SK-N-SH (cell line): ENCODE measurements at regions not wholly inside any gene's neighbourhood (a gene's known extent, or its start where the extent isn't known, plus 50 kb on each side); places are given as distances from the start of the nearest gene placed in this dataset.

Experiments
- CTCF ChIA-PET: fragments of 300-600, 350-600 bp; formaldehyde crosslinking; extraction: SDS; loops from one replicate; lab custom pipeline; 2021; lab: Yijun Ruan, JAX
- POLR2A ChIA-PET: fragments of 350-600 bp; sonication (Branson Sonifier 250); formaldehyde crosslinking; extraction: SDS; loops from one replicate; lab custom pipeline; 2020; ENCODE audit warnings: antibody characterized with exemption, inconsistent platforms; lab: Yijun Ruan, JAX
- DNase-seq: peaks from one replicate; pipeline ENCODE4 v3.0.0; 2012
- H2AFZ ChIP-seq: fragments of 200-600 bp; sonication (generic); 2 replicates; pipeline ENCODE4 v1.8.1; 2016; ENCODE audit warnings: antibody characterized with exemption, mild to moderate bottlenecking, low read depth
- H3F3A ChIP-seq: fragments of 200-600 bp; sonication (generic); replicated peaks from 2 replicates; pipeline ENCODE3; 2016; ENCODE audit warnings: antibody characterized with exemption, mild to moderate bottlenecking; ENCODE audit not compliant: insufficient read depth
- H3K27ac ChIP-seq, 2 experiments: fragments of 200-500 bp in 1 of 2; fragments of 200-600 bp in 1 of 2; sonication (Bioruptor generic) in 1 of 2; sonication (generic), shearing (Covaris generic) in 1 of 2; 2 replicates each; pipeline versions ENCODE4 v1.5.1 to v1.6.1; 2014 to 2016; ENCODE audit warnings: low read depth in 2 of 2, inconsistent platforms in 1 of 2, low read length in 1 of 2, mild to moderate bottlenecking in 1 of 2, mixed read lengths in 1 of 2
- H3K27me3 ChIP-seq: fragments of 200-600 bp; sonication (generic), shearing (Covaris generic); 2 replicates; pipeline ENCODE4 v1.6.1; 2016; ENCODE audit warnings: mixed run types; ENCODE audit not compliant: insufficient read depth
- H3K36me3 ChIP-seq, 2 experiments: fragments of 200-500 bp in 1 of 2; fragments of 200-600 bp in 1 of 2; sonication (Bioruptor generic) in 1 of 2; sonication (generic) in 1 of 2; replicated peaks in 1 of 2; 2 replicates each; pipeline versions ENCODE3 to v1.5.1; 2014 to 2016; ENCODE audit warnings: low read length in 1 of 2, mild to moderate bottlenecking in 1 of 2; ENCODE audit not compliant: insufficient read depth in 2 of 2, control insufficient read depth in 1 of 2
- H3K4me1 ChIP-seq, 2 experiments: fragments of 200-500 bp in 1 of 2; fragments of 200-600 bp in 1 of 2; sonication (Bioruptor generic) in 1 of 2; sonication (generic), shearing (Covaris generic) in 1 of 2; 2 replicates each; pipeline versions ENCODE4 v1.5.1 to v1.6.1; 2014 to 2016; ENCODE audit warnings: low read depth in 1 of 2, low read length in 1 of 2, mixed run types in 1 of 2; ENCODE audit not compliant: insufficient read depth in 2 of 2, control insufficient read depth in 1 of 2
- H3K4me2 ChIP-seq: fragments of 200-600 bp; sonication (generic), shearing (Covaris generic); 2 replicates; pipeline ENCODE4 v1.6.1; 2017; ENCODE audit warnings: mixed run types
- H3K4me3 ChIP-seq, 2 experiments: fragments of 200-500 bp in 1 of 2; fragments of 200-600 bp in 1 of 2; sonication (Bioruptor generic) in 1 of 2; sonication (generic), shearing (Covaris generic) in 1 of 2; 2 replicates each; pipeline versions ENCODE4 v1.5.1 to v1.8.1; 2014 to 2016; ENCODE audit warnings: low read depth in 2 of 2, inconsistent platforms in 1 of 2, low read length in 1 of 2, mild to moderate bottlenecking in 1 of 2, mixed read lengths in 1 of 2, moderate library complexity in 1 of 2
- H3K79me2 ChIP-seq: fragments of 200-600 bp; sonication (generic); 2 replicates; pipeline ENCODE4 v1.8.1; 2017; ENCODE audit warnings: mild to moderate bottlenecking; ENCODE audit not compliant: insufficient read depth
- H3K9ac ChIP-seq: fragments of 200-600 bp; sonication (generic); 2 replicates; pipeline ENCODE4 v1.6.1; 2017; ENCODE audit warnings: mixed run types
- H3K9me2 ChIP-seq: fragments of 200-600 bp; sonication (generic); 2 replicates; pipeline ENCODE4 v1.6.1; 2017; ENCODE audit warnings: mixed run types
- H3K9me3 ChIP-seq: fragments of 200-600 bp; sonication (generic); 2 replicates; pipeline ENCODE4 v1.6.1; 2017; ENCODE audit warnings: mixed run types, mild to moderate bottlenecking, moderate library complexity
- H4K20me1 ChIP-seq: fragments of 200-600 bp; sonication (generic); 2 replicates; pipeline ENCODE4 v1.6.1; 2017; ENCODE audit warnings: mild to moderate bottlenecking, mixed run types; ENCODE audit not compliant: insufficient read depth
- CTCF ChIP-seq: fragments of 200-600 bp; sonication (generic); IDR thresholded peaks from 2 replicates; pipeline ENCODE4 v1.6.1; 2017; ENCODE audit warnings: antibody characterized with exemption, mild to moderate bottlenecking, moderate library complexity
- ELF1 ChIP-seq: IDR thresholded peaks from 2 replicates; pipeline ENCODE4 v1.4.0; 2012
- EP300 ChIP-seq, 2 experiments: IDR thresholded peaks; 2 replicates each; pipeline versions ENCODE4 v1.4.0 to v1.6.1; 2012; ENCODE audit warnings: borderline replicate concordance in 1 of 2, low read depth in 1 of 2, low read length in 1 of 2
- EZH2phosphoT487 ChIP-seq: fragments of 200-600 bp; sonication (generic); IDR thresholded peaks from 2 replicates; pipeline ENCODE4 v1.6.1; 2017; ENCODE audit warnings: low read depth, mixed run types, mild to moderate bottlenecking, antibody characterized with exemption, moderate library complexity, borderline replicate concordance
- FOXM1 ChIP-seq: IDR thresholded peaks from 2 replicates; pipeline ENCODE4 v1.4.0; 2012; ENCODE audit warnings: low read depth, mild to moderate bottlenecking
- GATA2 ChIP-seq: sonication (generic); formaldehyde crosslinking; IDR thresholded peaks from 2 replicates; pipeline ENCODE4 v1.5.0; 2020; ENCODE audit warnings: mild to moderate bottlenecking, missing genetic modification reagents
- IRF3 ChIP-seq: fragments of 150-350 bp; IDR thresholded peaks from 2 replicates; pipeline ENCODE4 v1.6.1; 2016; ENCODE audit warnings: mild to moderate bottlenecking, low read depth, low read length
- JUND ChIP-seq: IDR thresholded peaks from 2 replicates; pipeline ENCODE4 v1.4.0; 2012
- MAX ChIP-seq: IDR thresholded peaks from 2 replicates; pipeline ENCODE4 v1.4.0; 2012; ENCODE audit warnings: low read depth
- MEF2A ChIP-seq: IDR thresholded peaks from 2 replicates; pipeline ENCODE4 v1.4.0; 2012; ENCODE audit warnings: low read depth, borderline replicate concordance
- MXI1 ChIP-seq: IDR thresholded peaks from 2 replicates; pipeline ENCODE4 v1.6.1; 2012; ENCODE audit warnings: mild to moderate bottlenecking, low read depth, low read length, improper control_type of control experiment
- NFIC ChIP-seq: IDR thresholded peaks from 2 replicates; pipeline ENCODE4 v1.4.0; 2012; ENCODE audit warnings: borderline replicate concordance
- PBX3 ChIP-seq: IDR thresholded peaks from 2 replicates; pipeline ENCODE4; 2012
- POLR2AphosphoS5 ChIP-seq: IDR thresholded peaks from 2 replicates; pipeline ENCODE4 v1.6.1; 2012; ENCODE audit warnings: low read depth, low read length
- RAD21 ChIP-seq: IDR thresholded peaks from 2 replicates; pipeline ENCODE4 v1.6.1; 2012; ENCODE audit warnings: mild to moderate bottlenecking, low read length
- SIN3A ChIP-seq: IDR thresholded peaks from 2 replicates; pipeline ENCODE4 v1.6.1; 2012; ENCODE audit warnings: low read depth, mild to moderate bottlenecking, low read length, moderate library complexity, borderline replicate concordance
- SMC3 ChIP-seq: IDR thresholded peaks from 2 replicates; pipeline ENCODE4 v1.6.1; 2012; ENCODE audit warnings: low read depth, low read length, improper control_type of control experiment
- TAF1 ChIP-seq: IDR thresholded peaks from 2 replicates; pipeline ENCODE4 v1.6.1; 2012; ENCODE audit warnings: low read depth, mild to moderate bottlenecking, low read length, moderate library complexity, borderline replicate concordance
- TEAD4 ChIP-seq: IDR thresholded peaks from 2 replicates; pipeline ENCODE4 v1.4.0; 2012; ENCODE audit warnings: mild to moderate bottlenecking, borderline replicate concordance; ENCODE audit not compliant: insufficient read depth
- USF2 ChIP-seq: fragments of 150-350 bp; IDR thresholded peaks from 2 replicates; pipeline ENCODE4 v1.6.1; 2017; ENCODE audit warnings: antibody characterized with exemption, low read length, low read depth, borderline replicate concordance
- YY1 ChIP-seq: IDR thresholded peaks from 2 replicates; pipeline ENCODE4 v1.4.0; 2012; ENCODE audit warnings: low read depth, mild to moderate bottlenecking
- WGBS: methylation state at CpG from one replicate; pipeline ENCODE4 v1.1.6; 2017; ENCODE audit warnings: low lambda C conversion rate; 5-methylcytosine and 5-hydroxymethylcytosine counted together

GRCh38 chr11:134687548-134687947 is 275.5 kb upstream of the B3GAT1 start:
- H4K20me1 ChIP-seq, result no peaks in the 10 kb centered on the region
- H3K4me2 ChIP-seq, result no peak overlapping the region
- H3K9me3 ChIP-seq, result no peaks in the 10 kb centered on the region
- ChIA-PET POLR2A (no interaction called here), CTCF (interaction anchor here (1.7 to 2.1 kb wide), 2 partner anchors 10 to 13 kb away, joined by 4 to 7 read pairs; no protein-coding TSS in a partner anchor)
- 15% methylated on average over 2 of the region's 2 CpGs for WGBS
- H2AFZ ChIP-seq, result no peak overlapping the region
- no peak overlapping the region for H3K9ac ChIP-seq
- no peaks in the 10 kb centered on the region for H3K27me3 ChIP-seq
- no peaks in the 10 kb centered on the region for H3K36me3 ChIP-seq
- H3K27ac ChIP-seq, result no peak overlapping the region
- H3K4me3 ChIP-seq, result no peak overlapping the region
- TF ChIP-seq EZH2phosphoT487 (no peak), IRF3 (no peak), MEF2A (no peak), MAX (no peak), EP300 (IDR thresholded peaks at IDR 0.05; ENCODE audit: borderline replicate concordance in 1 of 2, low read depth in 1 of 2, low read length in 1 of 2) (no peak), SMC3 (no peak), SIN3A (no peak), TEAD4 (no peak), TAF1 (no peak), MXI1 (no peak), CTCF (no peak), ELF1 (no peak)
- no peaks in the 10 kb centered on the region for H3F3A ChIP-seq
- H3K79me2 ChIP-seq, result no peaks in the 10 kb centered on the region
- no peaks in the 10 kb centered on the region for H3K9me2 ChIP-seq
- peaks cover 0 to 9% of the 10 kb centered on the region in 2 experiments; a peak in 1 of 4 replicates for H3K4me1 ChIP-seq
- no peak for DNase-seq

- no peak overlapping the region for H3K27ac ChIP-seq
- H3K79me2 ChIP-seq, result no peaks in the 10 kb centered on the region
- H3K9me2 ChIP-seq, result no peaks in the 10 kb centered on the region
- peaks cover 0 to 9% of the 10 kb centered on the region in 2 experiments; a peak in 1 of 4 replicates for H3K4me1 ChIP-seq
- no peak overlapping the region for H3K4me3 ChIP-seq
- no peaks in the 10 kb centered on the region for H3K27me3 ChIP-seq
- H3K9me3 ChIP-seq, result no peaks in the 10 kb centered on the region
- no peak overlapping the region for H2AFZ ChIP-seq
- H3F3A ChIP-seq, result no peaks in the 10 kb centered on the region
- ChIA-PET POLR2A (no interaction called here), CTCF (interaction anchor here (1.0 to 2.1 kb wide), 3 partner anchors 9 to 410 kb away, joined by 3 to 7 read pairs (median 4); partner anchors contain the start of gene GLB1L3)
- no peak for DNase-seq
- H4K20me1 ChIP-seq, result no peaks in the 10 kb centered on the region
- WGBS, result 19% methylated on average over 6 of the region's 6 CpGs
- no peaks in the 10 kb centered on the region for H3K36me3 ChIP-seq
- no peak overlapping the region for H3K9ac ChIP-seq
- no peak overlapping the region for H3K4me2 ChIP-seq
- TF ChIP-seq SIN3A (no peak), JUND (no peak), NFIC (no peak), PBX3 (no peak), ELF1 (no peak), RAD21 (no peak), TEAD4 (no peak), POLR2AphosphoS5 (no peak), USF2 (no peak), IRF3 (no peak), TAF1 (no peak), FOXM1 (no peak), YY1 (no peak), GATA2 (CRISPR knock-in tag) (no peak)
Measured at GRCh38 chr11:134686460-134687061, 274.5 kb upstream of the B3GAT1 start.
